Neural progenitor cell (in vitro differentiated cells): ENCODE measurements at regions not wholly inside any gene's neighbourhood (a gene's known extent, or its start where the extent isn't known, plus 50 kb on each side); places are given as distances from the start of the nearest gene placed in this dataset.

Experiments used
- DNase-seq: peaks from one replicate; pipeline ENCODE4 v3.0.0-alpha.2; 2016; ENCODE audit warnings: low spot score
- H2AFZ ChIP-seq: fragments of 200-600 bp; sonication (generic); replicated peaks from 2 replicates; pipeline ENCODE4 v1.6.1; 2016; ENCODE audit warnings: antibody characterized with exemption
- H3F3A ChIP-seq: fragments of 200-600 bp; sonication (generic); 2 replicates; pipeline ENCODE4 v1.6.1; 2016; ENCODE audit warnings: antibody characterized with exemption, low read depth
- H3K27ac ChIP-seq: fragments of 200-600 bp; sonication (generic); 2 replicates; pipeline ENCODE4 v1.5.1; 2016; ENCODE audit warnings: mild to moderate bottlenecking
- H3K27me3 ChIP-seq: fragments of 200-600 bp; sonication (generic); 2 replicates; pipeline ENCODE4 v1.6.1; 2016; ENCODE audit warnings: mild to moderate bottlenecking, moderate library complexity
- H3K36me3 ChIP-seq: fragments of 200-600 bp; sonication (generic); 2 replicates; pipeline ENCODE4 v1.5.1; 2016
- H3K4me1 ChIP-seq: fragments of 200-600 bp; sonication (generic); 2 replicates; pipeline ENCODE4 v1.6.1; 2016; ENCODE audit warnings: mixed run types
- H3K4me2 ChIP-seq: fragments of 200-600 bp; sonication (generic); 2 replicates; pipeline ENCODE4 v1.6.1; 2016
- H3K4me3 ChIP-seq: fragments of 200-600 bp; sonication (generic); 2 replicates; pipeline ENCODE4 v1.5.1; 2016
- H3K79me2 ChIP-seq: fragments of 200-600 bp; sonication (generic); 2 replicates; pipeline ENCODE4 v1.6.1; 2016; ENCODE audit warnings: low read depth
- H3K9ac ChIP-seq: fragments of 200-600 bp; sonication (generic); 2 replicates; pipeline ENCODE4 v1.6.1; 2016
- H3K9me3 ChIP-seq: fragments of 200-600 bp; sonication (generic); 2 replicates; pipeline ENCODE4 v1.5.1; 2016; ENCODE audit warnings: low read depth
- H4K20me1 ChIP-seq: fragments of 200-600 bp; sonication (generic); 2 replicates; pipeline ENCODE4 v1.6.1; 2016; ENCODE audit warnings: low read depth
- H3K27ac Mint-ChIP-seq: 3 replicates; pipeline ENCODE4 v1.8.0; 2021; ENCODE audit warnings: mixed read lengths
- H3K27me3 Mint-ChIP-seq: 2 replicates; pipeline ENCODE4 v1.8.0; 2022; ENCODE audit warnings: low read depth, mild to moderate bottlenecking, inconsistent platforms, moderate library complexity, mixed read lengths; ENCODE audit not compliant: insufficient read depth
- H3K36me3 Mint-ChIP-seq: 3 replicates; pipeline ENCODE4 v1.8.0; 2021; ENCODE audit warnings: mixed read lengths
- H3K4me1 Mint-ChIP-seq: 3 replicates; pipeline ENCODE4 v1.8.0; 2021; ENCODE audit warnings: mixed read lengths
- H3K4me3 Mint-ChIP-seq: 3 replicates; pipeline ENCODE4 v1.8.0; 2021; ENCODE audit warnings: mild to moderate bottlenecking, moderate library complexity, mixed read lengths
- H3K9me3 Mint-ChIP-seq: 3 replicates; pipeline ENCODE4 v1.8.0; 2020; ENCODE audit warnings: mixed read lengths
- CTCF ChIP-seq: fragments of 200-600 bp; sonication (generic); IDR thresholded peaks from 2 replicates; pipeline ENCODE4 v1.5.1; 2017; ENCODE audit warnings: antibody characterized with exemption, mild to moderate bottlenecking
- EZH2 ChIP-seq: fragments of 200-600 bp; sonication (generic); IDR thresholded peaks from 2 replicates; pipeline ENCODE4 v1.6.1; 2017; ENCODE audit warnings: antibody characterized with exemption, mild to moderate bottlenecking, moderate library complexity
- EZH2phosphoT487 ChIP-seq: fragments of 200-600 bp; sonication (generic); IDR thresholded peaks from 2 replicates; pipeline ENCODE4 v1.6.1; 2017; ENCODE audit warnings: antibody characterized with exemption

- no peaks in the 10 kb centered on the region for H3K9me3 ChIP-seq
- no peak overlapping the region for H3K9ac ChIP-seq
- H3K4me3 ChIP-seq: no peak overlapping the region
- no peak overlapping the region for H3K27ac ChIP-seq
- TF ChIP-seq CTCF (no peak), EZH2 (no peak), EZH2phosphoT487 (no peak)
- no peaks in the 10 kb centered on the region for H3K4me1 Mint-ChIP-seq
- H3K27me3 Mint-ChIP-seq: peaks cover 2% of the 10 kb centered on the region
- H3K4me1 ChIP-seq: peaks cover 5% of the 10 kb centered on the region
- no peak overlapping the region for H2AFZ ChIP-seq
- H3K36me3 ChIP-seq: no peaks in the 10 kb centered on the region
- no peak overlapping the region for H3K4me2 ChIP-seq
- H3K36me3 Mint-ChIP-seq: no peaks in the 10 kb centered on the region
- no peak overlapping the region for H3K4me3 Mint-ChIP-seq
- DNase-seq: no peak
- H4K20me1 ChIP-seq: no peaks in the 10 kb centered on the region
- no peaks in the 10 kb centered on the region for H3F3A ChIP-seq
- H3K79me2 ChIP-seq: no peaks in the 10 kb centered on the region
- H3K27me3 ChIP-seq: no peaks in the 10 kb centered on the region
- H3K27ac Mint-ChIP-seq: no peak overlapping the region
- H3K9me3 Mint-ChIP-seq: peaks cover 2% of the 10 kb centered on the region
Measured at GRCh38 chr7:112596981-112597380, 116.2 kb downstream of the LSMEM1 start.

- no peak overlapping the region for H3K4me3 ChIP-seq
- no peaks in the 10 kb centered on the region for H3K27me3 ChIP-seq
- no peak for DNase-seq
- no peak for TF ChIP-seq CTCF
- TF ChIP-seq EZH2phosphoT487: no peak
- TF ChIP-seq EZH2: no peak
- Mint-ChIP-seq H3K9me3 (peaks cover under 1% of the 10 kb centered on the region), H3K4me1 (no peaks in the 10 kb centered on the region), H3K4me3 (no peak overlapping the region), H3K27ac (no peak overlapping the region), H3K27me3 (peaks cover 2% of the 10 kb centered on the region), H3K36me3 (no peaks in the 10 kb centered on the region)
- no peaks in the 10 kb centered on the region for H3K79me2 ChIP-seq
- H4K20me1 ChIP-seq: no peaks in the 10 kb centered on the region
- H3K4me1 ChIP-seq: no peaks in the 10 kb centered on the region
- no peak overlapping the region for H3K27ac ChIP-seq
- no peaks in the 10 kb centered on the region for H3K9me3 ChIP-seq
- H3K9ac ChIP-seq: no peak overlapping the region
- H3K36me3 ChIP-seq: no peaks in the 10 kb centered on the region
- no peaks in the 10 kb centered on the region for H3F3A ChIP-seq
- no peak overlapping the region for H3K4me2 ChIP-seq
- no peak overlapping the region for H2AFZ ChIP-seq
Measured at GRCh38 chr7:112603673-112604072, 122.9 kb downstream of the LSMEM1 start.

GRCh38 chr7:112610636-112611035 is 129.8 kb downstream of the LSMEM1 start:
- H3K27ac ChIP-seq: no peak overlapping the region
- H3K4me1 ChIP-seq: no peaks in the 10 kb centered on the region
- DNase-seq: no peak
- Mint-ChIP-seq H3K27ac (no peak overlapping the region), H3K27me3 (no peaks in the 10 kb centered on the region), H3K36me3 (no peaks in the 10 kb centered on the region), H3K4me1 (no peaks in the 10 kb centered on the region), H3K4me3 (no peak overlapping the region), H3K9me3 (no peaks in the 10 kb centered on the region)
- no peaks in the 10 kb centered on the region for H3K36me3 ChIP-seq
- H4K20me1 ChIP-seq: no peaks in the 10 kb centered on the region
- H3K9me3 ChIP-seq: no peaks in the 10 kb centered on the region
- no peak overlapping the region for H3K4me2 ChIP-seq
- no peak overlapping the region for H2AFZ ChIP-seq
- H3F3A ChIP-seq: no peaks in the 10 kb centered on the region
- no peaks in the 10 kb centered on the region for H3K79me2 ChIP-seq
- H3K9ac ChIP-seq: no peak overlapping the region
- H3K4me3 ChIP-seq: no peak overlapping the region
- no peaks in the 10 kb centered on the region for H3K27me3 ChIP-seq
- TF ChIP-seq EZH2: no peak
- TF ChIP-seq CTCF: no peak
- no peak for TF ChIP-seq EZH2phosphoT487

GRCh38 chr7:112615701-112616100 is 134.9 kb downstream of the LSMEM1 start:
- H3K27me3 Mint-ChIP-seq: no peaks in the 10 kb centered on the region
- DNase-seq: no peak
- no peaks in the 10 kb centered on the region for H3K4me1 ChIP-seq
- no peaks in the 10 kb centered on the region for H3K79me2 ChIP-seq
- H3K9me3 Mint-ChIP-seq: no peaks in the 10 kb centered on the region
- H3K4me2 ChIP-seq: no peak overlapping the region
- H3K4me3 Mint-ChIP-seq: no peak overlapping the region
- no peak overlapping the region for H3K9ac ChIP-seq
- no peaks in the 10 kb centered on the region for H3K36me3 ChIP-seq
- no peaks in the 10 kb centered on the region for H3K36me3 Mint-ChIP-seq
- no peak overlapping the region for H2AFZ ChIP-seq
- no peak overlapping the region for H3K27ac Mint-ChIP-seq
- H3K4me1 Mint-ChIP-seq: no peaks in the 10 kb centered on the region
- no peaks in the 10 kb centered on the region for H3F3A ChIP-seq
- H3K9me3 ChIP-seq: no peaks in the 10 kb centered on the region
- H3K27ac ChIP-seq: no peak overlapping the region
- H3K27me3 ChIP-seq: no peaks in the 10 kb centered on the region
- TF ChIP-seq EZH2 (no peak), EZH2phosphoT487 (no peak), CTCF (no peak)
- H3K4me3 ChIP-seq: no peak overlapping the region
- H4K20me1 ChIP-seq: no peaks in the 10 kb centered on the region
